ENCODE measurements at regions not wholly inside any gene's neighbourhood (a gene's known extent, or its start where the extent isn't known, plus 50 kb on each side); places are given as distances from the start of the nearest gene placed in this dataset.

DNA sequence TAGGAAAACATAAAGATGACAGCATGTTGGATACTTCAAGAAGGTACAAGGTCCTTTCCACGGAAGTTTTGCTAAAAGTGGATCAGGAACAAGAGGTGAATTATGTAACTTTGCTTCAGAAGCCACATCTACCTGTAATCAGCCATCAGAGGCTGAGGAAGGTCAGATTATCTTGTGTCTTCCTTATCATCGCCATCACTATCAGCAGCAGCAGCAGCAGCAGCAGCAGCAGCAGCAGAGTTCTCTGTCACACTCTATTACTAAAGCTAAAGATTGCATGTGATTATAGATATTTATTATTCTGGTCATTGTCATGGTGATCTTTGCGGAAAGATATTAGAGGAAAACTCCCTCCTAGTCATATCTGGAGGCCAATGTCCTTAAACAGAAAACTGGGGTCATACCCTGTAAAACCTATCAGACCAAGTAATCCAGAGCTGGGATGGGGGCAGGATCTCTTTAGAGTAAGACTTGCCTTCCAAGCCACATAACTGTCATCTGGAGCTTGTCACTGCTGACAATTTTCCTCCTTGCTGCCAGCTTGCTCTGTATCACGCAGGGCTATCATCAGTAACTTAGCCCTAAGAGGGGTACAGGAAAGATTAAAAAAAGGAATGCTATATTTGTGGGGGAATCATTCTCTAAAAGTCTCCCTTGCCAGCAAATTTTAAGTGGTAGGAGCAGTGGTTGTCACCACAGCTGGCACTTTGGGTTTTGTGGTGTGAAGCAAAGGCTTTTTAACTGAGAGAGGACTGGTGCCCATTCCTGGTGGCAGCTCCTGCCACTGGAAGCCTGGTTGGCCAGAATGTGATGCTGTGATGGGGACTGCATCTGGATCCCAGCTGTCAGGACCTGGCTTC is 130.9 kb upstream of the RASGRP1 start (continued):
- TF ChIP-seq, protein P1, sequence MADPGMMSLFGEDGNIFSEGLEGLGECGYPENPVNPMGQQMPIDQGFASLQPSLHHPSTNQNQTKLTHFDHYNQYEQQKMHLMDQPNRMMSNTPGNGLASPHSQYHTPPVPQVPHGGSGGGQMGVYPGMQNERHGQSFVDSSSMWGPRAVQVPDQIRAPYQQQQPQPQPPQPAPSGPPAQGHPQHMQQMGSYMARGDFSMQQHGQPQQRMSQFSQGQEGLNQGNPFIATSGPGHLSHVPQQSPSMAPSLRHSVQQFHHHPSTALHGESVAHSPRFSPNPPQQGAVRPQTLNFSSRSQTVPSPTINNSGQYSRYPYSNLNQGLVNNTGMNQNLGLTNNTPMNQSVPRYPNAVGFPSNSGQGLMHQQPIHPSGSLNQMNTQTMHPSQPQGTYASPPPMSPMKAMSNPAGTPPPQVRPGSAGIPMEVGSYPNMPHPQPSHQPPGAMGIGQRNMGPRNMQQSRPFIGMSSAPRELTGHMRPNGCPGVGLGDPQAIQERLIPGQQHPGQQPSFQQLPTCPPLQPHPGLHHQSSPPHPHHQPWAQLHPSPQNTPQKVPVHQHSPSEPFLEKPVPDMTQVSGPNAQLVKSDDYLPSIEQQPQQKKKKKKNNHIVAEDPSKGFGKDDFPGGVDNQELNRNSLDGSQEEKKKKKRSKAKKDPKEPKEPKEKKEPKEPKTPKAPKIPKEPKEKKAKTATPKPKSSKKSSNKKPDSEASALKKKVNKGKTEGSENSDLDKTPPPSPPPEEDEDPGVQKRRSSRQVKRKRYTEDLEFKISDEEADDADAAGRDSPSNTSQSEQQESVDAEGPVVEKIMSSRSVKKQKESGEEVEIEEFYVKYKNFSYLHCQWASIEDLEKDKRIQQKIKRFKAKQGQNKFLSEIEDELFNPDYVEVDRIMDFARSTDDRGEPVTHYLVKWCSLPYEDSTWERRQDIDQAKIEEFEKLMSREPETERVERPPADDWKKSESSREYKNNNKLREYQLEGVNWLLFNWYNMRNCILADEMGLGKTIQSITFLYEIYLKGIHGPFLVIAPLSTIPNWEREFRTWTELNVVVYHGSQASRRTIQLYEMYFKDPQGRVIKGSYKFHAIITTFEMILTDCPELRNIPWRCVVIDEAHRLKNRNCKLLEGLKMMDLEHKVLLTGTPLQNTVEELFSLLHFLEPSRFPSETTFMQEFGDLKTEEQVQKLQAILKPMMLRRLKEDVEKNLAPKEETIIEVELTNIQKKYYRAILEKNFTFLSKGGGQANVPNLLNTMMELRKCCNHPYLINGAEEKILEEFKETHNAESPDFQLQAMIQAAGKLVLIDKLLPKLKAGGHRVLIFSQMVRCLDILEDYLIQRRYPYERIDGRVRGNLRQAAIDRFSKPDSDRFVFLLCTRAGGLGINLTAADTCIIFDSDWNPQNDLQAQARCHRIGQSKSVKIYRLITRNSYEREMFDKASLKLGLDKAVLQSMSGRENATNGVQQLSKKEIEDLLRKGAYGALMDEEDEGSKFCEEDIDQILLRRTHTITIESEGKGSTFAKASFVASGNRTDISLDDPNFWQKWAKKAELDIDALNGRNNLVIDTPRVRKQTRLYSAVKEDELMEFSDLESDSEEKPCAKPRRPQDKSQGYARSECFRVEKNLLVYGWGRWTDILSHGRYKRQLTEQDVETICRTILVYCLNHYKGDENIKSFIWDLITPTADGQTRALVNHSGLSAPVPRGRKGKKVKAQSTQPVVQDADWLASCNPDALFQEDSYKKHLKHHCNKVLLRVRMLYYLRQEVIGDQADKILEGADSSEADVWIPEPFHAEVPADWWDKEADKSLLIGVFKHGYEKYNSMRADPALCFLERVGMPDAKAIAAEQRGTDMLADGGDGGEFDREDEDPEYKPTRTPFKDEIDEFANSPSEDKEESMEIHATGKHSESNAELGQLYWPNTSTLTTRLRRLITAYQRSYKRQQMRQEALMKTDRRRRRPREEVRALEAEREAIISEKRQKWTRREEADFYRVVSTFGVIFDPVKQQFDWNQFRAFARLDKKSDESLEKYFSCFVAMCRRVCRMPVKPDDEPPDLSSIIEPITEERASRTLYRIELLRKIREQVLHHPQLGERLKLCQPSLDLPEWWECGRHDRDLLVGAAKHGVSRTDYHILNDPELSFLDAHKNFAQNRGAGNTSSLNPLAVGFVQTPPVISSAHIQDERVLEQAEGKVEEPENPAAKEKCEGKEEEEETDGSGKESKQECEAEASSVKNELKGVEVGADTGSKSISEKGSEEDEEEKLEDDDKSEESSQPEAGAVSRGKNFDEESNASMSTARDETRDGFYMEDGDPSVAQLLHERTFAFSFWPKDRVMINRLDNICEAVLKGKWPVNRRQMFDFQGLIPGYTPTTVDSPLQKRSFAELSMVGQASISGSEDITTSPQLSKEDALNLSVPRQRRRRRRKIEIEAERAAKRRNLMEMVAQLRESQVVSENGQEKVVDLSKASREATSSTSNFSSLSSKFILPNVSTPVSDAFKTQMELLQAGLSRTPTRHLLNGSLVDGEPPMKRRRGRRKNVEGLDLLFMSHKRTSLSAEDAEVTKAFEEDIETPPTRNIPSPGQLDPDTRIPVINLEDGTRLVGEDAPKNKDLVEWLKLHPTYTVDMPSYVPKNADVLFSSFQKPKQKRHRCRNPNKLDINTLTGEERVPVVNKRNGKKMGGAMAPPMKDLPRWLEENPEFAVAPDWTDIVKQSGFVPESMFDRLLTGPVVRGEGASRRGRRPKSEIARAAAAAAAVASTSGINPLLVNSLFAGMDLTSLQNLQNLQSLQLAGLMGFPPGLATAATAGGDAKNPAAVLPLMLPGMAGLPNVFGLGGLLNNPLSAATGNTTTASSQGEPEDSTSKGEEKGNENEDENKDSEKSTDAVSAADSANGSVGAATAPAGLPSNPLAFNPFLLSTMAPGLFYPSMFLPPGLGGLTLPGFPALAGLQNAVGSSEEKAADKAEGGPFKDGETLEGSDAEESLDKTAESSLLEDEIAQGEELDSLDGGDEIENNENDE (IDR thresholded peaks at IDR 0.05; ENCODE audit: insufficient replicate concordance, low read length): no peak
- TF ChIP-seq KDM1A (IDR thresholded peaks at IDR 0.05; ENCODE audit: borderline replicate concordance, low read length) (no peak), BCL11A (IDR thresholded peaks at IDR 0.05; ENCODE audit: low read depth in 2 of 2, low read length in 2 of 2) (no peak), EZH2 (IDR thresholded peaks at IDR 0.05; ENCODE audit: low read depth, low read length, severe bottlenecking) (no peak), HDAC6 (IDR thresholded peaks at IDR 0.05; ENCODE audit: low read depth, low read length) (no peak), HDAC2 (IDR thresholded peaks at IDR 0.05; ENCODE audit: borderline replicate concordance in 1 of 2, low read depth in 2 of 2, low read length in 2 of 2) (no peak), EGR1 (IDR thresholded peaks at IDR 0.05; ENCODE audit: borderline replicate concordance, low read depth, low read length) (no peak)
- TF ChIP-seq, protein P2, sequence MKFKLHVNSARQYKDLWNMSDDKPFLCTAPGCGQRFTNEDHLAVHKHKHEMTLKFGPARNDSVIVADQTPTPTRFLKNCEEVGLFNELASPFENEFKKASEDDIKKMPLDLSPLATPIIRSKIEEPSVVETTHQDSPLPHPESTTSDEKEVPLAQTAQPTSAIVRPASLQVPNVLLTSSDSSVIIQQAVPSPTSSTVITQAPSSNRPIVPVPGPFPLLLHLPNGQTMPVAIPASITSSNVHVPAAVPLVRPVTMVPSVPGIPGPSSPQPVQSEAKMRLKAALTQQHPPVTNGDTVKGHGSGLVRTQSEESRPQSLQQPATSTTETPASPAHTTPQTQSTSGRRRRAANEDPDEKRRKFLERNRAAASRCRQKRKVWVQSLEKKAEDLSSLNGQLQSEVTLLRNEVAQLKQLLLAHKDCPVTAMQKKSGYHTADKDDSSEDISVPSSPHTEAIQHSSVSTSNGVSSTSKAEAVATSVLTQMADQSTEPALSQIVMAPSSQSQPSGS (IDR thresholded peaks at IDR 0.05; ENCODE audit: low read length): no peak
